Rectal smooth muscle tissue (tissue), 1 donor: ENCODE measurements at regions not wholly inside any gene's neighbourhood (a gene's known extent, or its start where the extent isn't known, plus 50 kb on each side); places are given as distances from the start of the nearest gene placed in this dataset.

Experiments used
- H3K27ac ChIP-seq: one replicate; pipeline ENCODE4 v1.7.0; 2013; ENCODE audit warnings: low read depth, low read length, inconsistent platforms
- H3K27me3 ChIP-seq: one replicate; pipeline ENCODE4 v1.7.0; 2013; ENCODE audit warnings: low read length; ENCODE audit not compliant: control insufficient read depth, insufficient read depth
- H3K36me3 ChIP-seq: one replicate; pipeline ENCODE4 v1.7.0; 2013; ENCODE audit warnings: low read length; ENCODE audit not compliant: control insufficient read depth, insufficient read depth
- H3K4me1 ChIP-seq: one replicate; pipeline ENCODE4 v1.7.0; 2013; ENCODE audit warnings: low read length; ENCODE audit not compliant: control insufficient read depth, insufficient read depth
- H3K4me3 ChIP-seq: one replicate; pipeline ENCODE4 v1.7.0; 2013; ENCODE audit warnings: low read length
- H3K9ac ChIP-seq: one replicate; pipeline ENCODE4 v1.7.0; 2013; ENCODE audit warnings: low read length

DNA sequence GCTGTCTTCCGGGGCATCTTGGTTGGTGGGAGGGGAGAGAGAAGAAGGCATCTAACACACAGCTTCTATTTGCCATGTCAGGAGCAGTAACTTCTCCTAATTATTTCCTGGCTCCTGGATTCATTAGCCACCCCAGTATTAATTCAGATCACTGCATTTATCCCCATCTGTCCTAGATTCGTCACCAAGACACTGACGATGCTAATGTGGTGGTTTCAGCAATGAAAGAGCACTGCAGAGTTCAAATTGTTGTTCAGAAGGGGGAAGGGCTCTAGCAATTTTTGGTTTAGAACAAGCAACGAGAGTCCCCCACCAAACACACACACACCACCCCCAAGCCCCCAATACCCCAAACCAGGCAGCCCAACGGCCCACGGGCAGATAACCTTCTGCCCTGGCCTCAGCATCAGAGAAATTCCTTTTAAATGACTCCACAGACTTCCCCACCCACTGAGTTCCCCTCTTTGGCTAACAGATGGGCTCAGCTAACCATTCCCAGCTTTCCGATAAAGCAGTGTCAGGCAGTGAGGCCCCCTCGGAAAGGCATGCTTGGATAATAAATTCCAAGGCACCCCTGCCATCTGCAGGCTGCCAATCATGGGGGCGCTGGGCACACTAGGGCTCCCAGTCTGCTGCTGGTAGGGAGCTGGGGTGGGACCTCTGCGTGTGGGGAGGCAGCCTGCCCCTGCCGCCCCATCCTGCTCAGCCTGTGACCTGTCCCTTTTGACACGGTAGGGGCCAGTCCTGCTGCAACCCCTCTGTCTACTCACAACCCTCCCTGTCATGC lies 453.5 kb downstream of the MIAT start:
- Histone ChIP-seq H3K4me3 (no peak overlapping the region), H3K4me1 (peaks cover 36% of the 10 kb centered on the region), H3K27ac (no peak overlapping the region)

DNA sequence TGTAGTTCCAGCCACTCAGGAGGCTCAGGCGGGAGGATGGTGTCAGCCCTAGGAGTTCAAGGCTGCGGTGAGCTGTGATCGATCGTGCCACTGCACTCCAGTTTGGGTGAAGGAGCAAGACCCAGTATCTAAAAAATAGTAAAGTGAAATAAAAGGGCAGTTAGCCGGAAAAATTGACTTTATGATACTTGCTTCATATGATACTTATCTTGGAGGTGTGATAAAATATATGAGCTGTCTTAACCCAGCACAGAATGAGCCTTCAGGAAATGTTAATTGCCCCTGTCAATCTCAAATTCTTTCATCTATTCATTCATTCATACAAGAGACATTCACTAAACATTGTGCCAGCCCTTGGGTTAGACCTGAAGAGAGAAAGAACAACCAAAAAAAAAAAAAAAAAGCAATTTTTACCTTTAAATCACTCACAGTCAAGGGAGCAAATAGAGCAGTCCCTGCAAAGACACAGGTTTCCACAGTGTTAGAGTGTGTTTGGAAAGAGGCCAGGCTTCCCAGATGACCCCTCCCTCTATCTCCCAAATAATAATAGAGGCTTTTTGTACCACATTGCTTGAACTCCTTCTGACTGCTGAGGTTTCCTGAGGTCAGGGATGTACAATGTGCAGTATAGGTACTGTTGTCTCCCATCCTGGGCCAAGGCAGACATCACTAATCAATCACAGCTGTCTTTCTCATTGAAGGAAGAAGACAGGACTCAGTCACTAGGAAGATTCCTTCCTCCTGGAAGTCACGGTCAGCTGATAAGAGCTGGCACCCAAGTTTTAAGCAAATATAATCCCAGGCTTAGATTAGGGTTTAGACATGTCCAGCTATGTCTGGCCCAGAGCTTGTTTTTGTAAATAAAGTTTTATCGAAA lies 454.6 kb downstream of the MIAT start:
- no peaks in the 10 kb centered on the region for H3K36me3 ChIP-seq
- H3K4me3 ChIP-seq, result no peak overlapping the region
- H3K9ac ChIP-seq, result no peak overlapping the region
- H3K27ac ChIP-seq, result no peak overlapping the region
- peaks cover 25% of the 10 kb centered on the region for H3K4me1 ChIP-seq
- no peaks in the 10 kb centered on the region for H3K27me3 ChIP-seq

More for the DNA sequence above, 453.5 kb downstream of the MIAT start:
- H3K36me3 ChIP-seq, result no peaks in the 10 kb centered on the region
- no peak overlapping the region for H3K9ac ChIP-seq
- no peaks in the 10 kb centered on the region for H3K27me3 ChIP-seq

DNA sequence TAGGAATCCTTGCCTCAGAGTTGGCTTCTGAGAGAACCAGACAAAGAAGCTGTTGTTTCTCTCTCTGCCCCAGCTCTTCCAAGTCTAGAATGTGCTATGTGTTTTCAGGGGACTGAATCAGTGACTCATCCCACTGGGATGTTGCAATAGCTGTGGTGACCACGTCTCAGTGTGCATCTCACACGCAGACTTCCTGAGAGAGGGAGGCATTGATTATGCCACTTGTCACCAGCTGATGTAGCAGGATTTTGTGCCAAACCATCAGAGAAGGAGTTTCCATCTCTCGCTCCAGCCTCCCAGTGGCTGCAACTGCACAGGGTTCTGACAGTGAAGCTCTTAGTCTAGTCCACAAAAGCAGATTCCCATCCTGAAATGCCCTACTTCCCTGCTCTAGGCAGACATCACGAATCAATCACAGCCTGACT lies 455.8 kb downstream of the MIAT start:
- H3K4me1 ChIP-seq, result peaks cover 13% of the 10 kb centered on the region
- no peaks in the 10 kb centered on the region for H3K27me3 ChIP-seq
- peak overlapping the region; percentile 11 for H3K27ac ChIP-seq
- no peak overlapping the region for H3K9ac ChIP-seq
- no peaks in the 10 kb centered on the region for H3K36me3 ChIP-seq
- no peak overlapping the region for H3K4me3 ChIP-seq

DNA sequence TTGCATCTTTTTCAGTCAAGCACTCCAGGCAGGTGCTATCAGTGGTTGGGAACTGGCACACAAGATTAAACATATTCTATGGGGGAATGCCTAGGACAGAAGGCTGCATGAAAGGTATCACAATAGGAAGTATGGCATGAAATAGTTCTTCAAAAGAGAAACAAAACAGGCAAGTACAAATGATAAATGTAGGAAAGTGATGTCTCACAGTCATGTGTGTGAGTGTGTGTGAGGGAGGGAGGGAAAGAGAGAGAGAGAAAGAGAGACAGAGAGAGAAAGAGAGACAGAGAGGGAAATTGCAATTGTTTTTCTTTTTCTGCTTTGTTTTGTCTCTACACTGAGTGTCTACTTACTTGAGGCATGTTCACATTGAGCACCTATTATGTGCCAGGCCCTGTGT lies 456.3 kb downstream of the MIAT start:
- Histone ChIP-seq H3K27me3 (no peaks in the 10 kb centered on the region), H3K4me1 (peaks cover 10% of the 10 kb centered on the region), H3K4me3 (no peak overlapping the region), H3K36me3 (no peaks in the 10 kb centered on the region), H3K27ac (no peak overlapping the region), H3K9ac (no peak overlapping the region)

DNA sequence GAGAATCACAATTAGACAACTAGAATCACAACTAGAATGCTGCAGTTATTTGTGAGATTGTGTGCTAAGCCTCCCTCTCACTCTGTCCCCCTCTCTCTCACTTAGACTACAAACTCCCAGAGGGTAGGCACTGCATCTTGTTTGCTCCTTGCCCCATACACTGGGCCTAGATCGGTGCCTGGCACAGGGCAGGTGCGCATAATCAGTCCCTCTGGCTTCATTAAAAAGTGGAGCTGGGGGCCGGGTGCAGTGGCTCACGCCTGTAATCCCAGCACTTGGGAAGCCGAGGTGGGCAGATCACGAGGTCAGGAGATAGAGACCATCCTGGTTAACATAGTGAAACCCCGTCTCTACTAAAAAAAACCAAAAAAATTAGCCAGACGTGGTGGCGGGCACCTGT lies 456.8 kb downstream of the MIAT start:
- no peak overlapping the region for H3K27ac ChIP-seq
- no peaks in the 10 kb centered on the region for H3K36me3 ChIP-seq
- H3K4me3 ChIP-seq, result no peak overlapping the region
- H3K9ac ChIP-seq, result no peak overlapping the region
- H3K27me3 ChIP-seq, result no peaks in the 10 kb centered on the region
- peaks cover 7% of the 10 kb centered on the region for H3K4me1 ChIP-seq

DNA sequence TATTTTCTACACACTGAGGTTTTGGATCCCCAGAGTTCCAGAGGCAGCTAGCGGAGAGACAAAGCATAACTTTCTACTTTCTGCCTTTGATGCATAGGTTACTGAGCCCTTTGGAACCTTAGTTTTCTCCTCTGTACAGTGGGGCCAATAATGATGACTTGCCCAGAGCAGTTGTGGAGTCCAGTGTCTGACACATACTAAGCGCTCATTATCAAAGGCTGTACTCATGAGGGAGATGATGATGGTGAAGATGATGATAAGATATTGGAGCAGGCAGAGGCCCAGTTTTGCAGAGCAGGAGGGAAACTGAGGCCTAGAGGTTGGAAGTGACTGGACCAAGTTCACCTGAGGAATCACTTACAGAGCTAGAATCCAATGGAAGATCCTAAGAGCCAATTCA lies 458.0 kb downstream of the MIAT start:
- H3K4me3 ChIP-seq, result no peak overlapping the region
- H3K4me1 ChIP-seq, result peaks cover 7% of the 10 kb centered on the region
- no peaks in the 10 kb centered on the region for H3K36me3 ChIP-seq
- no peak overlapping the region for H3K9ac ChIP-seq
- H3K27ac ChIP-seq, result no peak overlapping the region
- no peaks in the 10 kb centered on the region for H3K27me3 ChIP-seq

DNA sequence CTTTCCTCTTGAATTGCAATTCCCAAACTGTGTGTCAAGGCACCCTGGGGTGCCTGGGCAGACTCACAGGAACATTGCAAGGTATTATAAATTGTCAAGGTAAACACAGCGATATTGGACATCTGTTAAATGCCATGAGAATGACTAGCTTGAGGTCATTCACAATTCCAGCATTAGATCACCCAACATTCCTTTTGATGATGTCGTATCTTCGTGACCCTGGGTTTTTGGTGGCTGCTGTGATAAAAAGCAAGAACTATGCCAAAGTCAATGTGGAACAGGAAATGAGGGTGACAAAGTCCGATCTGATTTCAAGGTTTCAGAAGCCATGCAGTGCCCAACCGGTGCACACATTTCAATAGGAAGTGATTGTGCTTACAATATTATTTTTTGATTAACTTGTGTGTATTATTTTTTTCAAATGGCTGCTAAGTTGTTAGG lies 458.4 kb downstream of the MIAT start:
- no peaks in the 10 kb centered on the region for H3K36me3 ChIP-seq
- no peaks in the 10 kb centered on the region for H3K27me3 ChIP-seq
- H3K27ac ChIP-seq, result no peak overlapping the region

DNA sequence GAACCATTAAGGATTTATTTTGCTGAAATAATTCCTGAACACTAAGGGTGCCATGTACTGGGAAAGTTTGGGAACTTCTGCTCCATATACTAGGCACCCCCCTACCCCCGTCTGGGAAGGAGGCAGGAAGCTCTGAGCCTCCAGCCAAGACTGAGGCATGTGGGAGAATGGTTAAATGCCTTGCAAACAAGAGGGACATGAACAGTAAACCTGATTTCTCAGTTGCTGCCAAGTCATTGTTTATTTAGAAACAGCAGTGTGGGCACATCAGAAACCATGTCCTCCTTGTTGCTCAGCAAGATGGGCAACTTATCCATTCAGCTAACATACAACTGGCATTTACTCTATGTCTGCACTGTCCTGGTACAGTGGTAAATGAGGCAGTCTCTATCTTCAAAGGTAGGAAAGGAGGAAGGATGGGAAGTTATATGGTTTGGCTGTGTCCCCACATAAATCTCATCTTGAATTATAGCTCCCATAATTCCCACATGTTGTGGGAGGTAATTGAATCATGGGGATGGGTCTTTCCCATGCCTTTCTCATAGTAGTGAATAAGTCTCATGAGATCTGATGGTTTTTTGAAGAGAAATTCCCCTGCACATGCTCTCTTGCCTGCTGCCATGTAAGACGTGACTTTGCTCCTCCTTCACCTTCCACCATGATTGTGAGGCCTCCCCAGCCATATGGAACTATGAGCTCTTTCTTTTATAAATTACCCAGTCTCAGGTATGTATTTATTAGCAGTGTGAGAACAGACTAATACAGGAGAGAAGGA lies 459.1 kb downstream of the MIAT start:
- Histone ChIP-seq H3K4me3 (no peak overlapping the region), H3K27ac (no peak overlapping the region), H3K9ac (no peak overlapping the region), H3K36me3 (no peaks in the 10 kb centered on the region), H3K4me1 (peaks cover 7% of the 10 kb centered on the region), H3K27me3 (no peaks in the 10 kb centered on the region)

More for the DNA sequence above, 458.4 kb downstream of the MIAT start:
- Histone ChIP-seq H3K9ac (no peak overlapping the region), H3K4me1 (peaks cover 7% of the 10 kb centered on the region), H3K4me3 (no peak overlapping the region)

DNA sequence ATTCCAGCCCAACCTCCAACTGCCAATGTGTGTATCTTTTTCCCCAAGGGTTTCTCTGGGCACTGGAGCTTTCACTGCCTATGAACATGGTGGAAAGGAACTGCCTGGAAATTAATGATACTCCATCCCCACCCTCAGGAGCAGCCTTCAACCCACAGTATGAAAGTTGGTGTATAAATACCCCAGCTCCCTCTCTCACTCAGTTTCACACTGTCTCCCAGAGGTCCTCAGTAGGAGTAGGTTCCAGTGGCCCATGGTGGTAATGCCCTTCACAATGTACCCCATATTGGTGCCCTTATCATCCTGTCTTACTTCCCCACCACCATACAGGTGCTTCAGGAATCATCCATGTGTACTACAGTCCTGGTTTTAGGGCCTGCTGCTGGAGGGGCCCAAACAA lies 462.6 kb downstream of the MIAT start:
- Histone ChIP-seq H3K27me3 (no peaks in the 10 kb centered on the region), H3K9ac (no peak overlapping the region), H3K36me3 (no peaks in the 10 kb centered on the region), H3K4me1 (no peaks in the 10 kb centered on the region), H3K27ac (no peak overlapping the region), H3K4me3 (no peak overlapping the region)

DNA sequence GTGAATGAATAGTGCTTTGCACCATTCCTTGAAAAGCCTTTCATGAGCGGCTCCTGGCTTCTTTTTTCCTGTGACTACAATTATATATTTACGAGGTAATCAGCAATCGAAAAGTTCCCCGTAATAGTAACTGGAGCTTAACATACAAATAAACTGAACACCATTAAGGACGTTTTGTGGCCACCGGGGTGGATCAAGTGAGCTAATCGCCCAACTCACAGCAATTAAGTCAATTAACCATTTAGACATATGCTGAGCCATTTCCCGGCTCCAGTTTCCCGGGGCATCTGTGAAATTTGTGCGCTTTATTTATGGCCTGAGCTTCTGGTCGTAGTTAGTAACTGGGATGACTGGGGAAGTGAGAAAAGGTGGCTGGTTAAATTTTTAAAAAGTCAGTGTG lies 465.2 kb downstream of the MIAT start:
- no peak overlapping the region for H3K27ac ChIP-seq
- H3K27me3 ChIP-seq, result no peaks in the 10 kb centered on the region
- no peaks in the 10 kb centered on the region for H3K36me3 ChIP-seq
- no peak overlapping the region for H3K4me3 ChIP-seq
- H3K4me1 ChIP-seq, result no peaks in the 10 kb centered on the region
- no peak overlapping the region for H3K9ac ChIP-seq

DNA sequence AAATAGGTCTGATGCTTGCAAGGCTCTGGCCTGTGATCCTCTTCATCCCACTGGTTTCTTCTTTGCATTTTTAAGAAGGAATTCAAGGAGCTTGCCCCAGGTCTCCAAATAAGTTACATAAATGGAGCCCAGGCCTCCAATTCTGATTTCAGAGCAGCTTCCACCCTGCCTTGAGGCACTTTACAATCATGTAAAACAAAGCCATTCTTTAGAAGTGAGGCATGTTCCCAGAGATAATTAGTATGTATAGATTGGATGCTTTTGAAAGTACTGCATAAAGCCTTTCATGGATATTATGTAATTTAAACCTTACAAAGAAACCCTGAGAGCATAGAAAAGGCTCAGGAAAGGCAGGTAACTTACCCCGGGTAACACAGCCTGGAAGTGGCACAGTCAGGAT lies 466.5 kb downstream of the MIAT start:
- no peak overlapping the region for H3K27ac ChIP-seq
- H3K27me3 ChIP-seq, result no peaks in the 10 kb centered on the region
- peaks cover 4% of the 10 kb centered on the region for H3K4me1 ChIP-seq
- no peak overlapping the region for H3K9ac ChIP-seq
- no peaks in the 10 kb centered on the region for H3K36me3 ChIP-seq
- no peak overlapping the region for H3K4me3 ChIP-seq

DNA sequence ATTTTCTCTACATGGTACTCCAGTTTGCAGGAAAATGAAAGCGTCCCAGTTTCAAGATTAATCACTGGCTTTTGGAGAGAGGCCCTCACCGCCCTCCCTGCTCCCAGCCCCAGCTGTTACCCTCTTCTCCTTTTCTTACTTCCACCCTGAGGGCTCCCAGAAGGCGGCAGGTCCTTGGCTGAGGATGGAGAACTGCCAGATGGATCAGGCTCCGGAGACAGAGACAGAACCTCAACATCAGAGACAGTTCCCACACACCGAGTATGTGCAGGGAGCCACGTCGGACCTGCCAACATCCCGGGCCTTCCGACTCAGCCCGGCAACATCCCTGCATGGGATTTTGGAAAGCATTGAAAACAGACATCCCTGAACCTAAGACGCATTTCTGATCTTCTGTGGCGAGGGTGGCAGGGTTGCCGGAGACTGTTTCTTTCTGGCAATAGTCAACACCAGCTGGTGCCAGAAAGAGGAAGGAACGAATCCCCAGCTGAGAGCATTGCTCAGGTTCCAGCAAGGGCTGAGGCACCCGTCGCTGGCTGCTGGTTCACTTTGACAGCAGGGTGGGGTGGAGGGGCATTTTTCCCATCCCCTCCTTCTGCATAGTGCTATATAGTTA lies 467.1 kb downstream of the MIAT start:
- no peaks in the 10 kb centered on the region for H3K27me3 ChIP-seq
- no peaks in the 10 kb centered on the region for H3K36me3 ChIP-seq
- no peak overlapping the region for H3K4me3 ChIP-seq
- H3K27ac ChIP-seq, result no peak overlapping the region
- H3K9ac ChIP-seq, result no peak overlapping the region
- peaks cover 4% of the 10 kb centered on the region for H3K4me1 ChIP-seq
